ENCODE measurements at regions not wholly inside any gene's neighbourhood (a gene's known extent, or its start where the extent isn't known, plus 50 kb on each side); places are given as distances from the start of the nearest gene placed in this dataset.

DNA sequence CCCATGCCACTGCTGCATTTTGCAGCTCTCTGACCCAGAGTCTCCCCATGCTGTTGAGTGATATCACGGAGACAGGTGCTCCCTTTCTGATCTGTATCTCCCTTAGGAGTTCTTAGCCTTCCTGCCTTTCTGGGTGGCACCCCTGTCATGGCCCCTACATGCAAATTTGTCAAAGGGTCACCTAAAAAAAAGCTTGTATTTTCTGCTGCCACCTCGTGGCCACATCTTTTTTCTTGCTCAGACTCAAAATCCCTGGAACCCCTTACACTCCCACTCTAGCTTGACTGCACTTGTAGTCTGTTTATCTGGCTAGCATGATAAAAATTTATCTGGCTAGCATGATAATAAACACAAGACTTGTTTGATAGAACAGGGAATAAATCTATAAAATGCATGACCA is 809.1 kb downstream of the SORCS1 start:
- Histone ChIP-seq H3K4me1 (ENCODE audit: control insufficient read depth in 2 of 2, insufficient read depth in 2 of 2, low read length in 2 of 2) (no peaks in the 10 kb centered on the region), H3K27me3 (replicated peaks in 1 of 4; ENCODE audit: control extremely low read depth in 1 of 4, control insufficient read depth in 3 of 4, insufficient read depth in 4 of 4, low read length in 3 of 4) (no peaks in the 10 kb centered on the region), H3K36me3 (replicated peaks in 1 of 2; ENCODE audit: control extremely low read depth in 1 of 2, control insufficient read depth in 1 of 2, extremely low read depth in 1 of 2, insufficient read depth in 2 of 2, low read length in 1 of 2) (no peaks in the 10 kb centered on the region), H3K79me2 (ENCODE audit: control insufficient read depth, insufficient read depth, low read length) (no peaks in the 10 kb centered on the region), H4K20me1 (ENCODE audit: control insufficient read depth, insufficient read depth, low read length, poor library complexity, severe bottlenecking) (no peaks in the 10 kb centered on the region), H2AFZ (ENCODE audit: insufficient read depth, low read depth, low read length, poor library complexity, severe bottlenecking) (no peak overlapping the region), H3K27ac (ENCODE audit: low read length in 2 of 2) (no peak overlapping the region), H3K9me3 (ENCODE audit: control extremely low read depth in 1 of 3, control insufficient read depth in 2 of 3, insufficient read depth in 1 of 3, low read length in 2 of 3) (no peaks in the 10 kb centered on the region), H3K9ac (ENCODE audit: low read length) (no peak overlapping the region), H3K4me3 (ENCODE audit: control extremely low read depth in 1 of 5, extremely low read depth in 1 of 5, insufficient read depth in 1 of 5, low read depth in 2 of 5, low read length in 4 of 5) (no peak overlapping the region), H3K4me2 (replicated peaks; ENCODE audit: low read depth, low read length, poor library complexity, severe bottlenecking) (no peak overlapping the region)
- no peak for ATAC-seq (ENCODE audit: low read depth)
- no peaks in the 10 kb centered on the region for H3K4me1 Mint-ChIP-seq
- H3K4me3 Mint-ChIP-seq = no peak overlapping the region
- ChIA-PET CTCF (no interaction called here), POLR2A (no interaction called here)
- H3K27me3 Mint-ChIP-seq = no peaks in the 10 kb centered on the region
- no peaks in the 10 kb centered on the region for H3K9me3 Mint-ChIP-seq (ENCODE audit: insufficient read depth)
- no peak for DNase-seq
- WGBS (ENCODE audit: insufficient coverage) = 42% methylated on average over 2 of the region's 2 CpGs
- intact Hi-C loops (cut with micrococcal nuclease) = no loop called here
- H3K27ac Mint-ChIP-seq = no peak overlapping the region
- TF ChIP-seq, protein P1, sequence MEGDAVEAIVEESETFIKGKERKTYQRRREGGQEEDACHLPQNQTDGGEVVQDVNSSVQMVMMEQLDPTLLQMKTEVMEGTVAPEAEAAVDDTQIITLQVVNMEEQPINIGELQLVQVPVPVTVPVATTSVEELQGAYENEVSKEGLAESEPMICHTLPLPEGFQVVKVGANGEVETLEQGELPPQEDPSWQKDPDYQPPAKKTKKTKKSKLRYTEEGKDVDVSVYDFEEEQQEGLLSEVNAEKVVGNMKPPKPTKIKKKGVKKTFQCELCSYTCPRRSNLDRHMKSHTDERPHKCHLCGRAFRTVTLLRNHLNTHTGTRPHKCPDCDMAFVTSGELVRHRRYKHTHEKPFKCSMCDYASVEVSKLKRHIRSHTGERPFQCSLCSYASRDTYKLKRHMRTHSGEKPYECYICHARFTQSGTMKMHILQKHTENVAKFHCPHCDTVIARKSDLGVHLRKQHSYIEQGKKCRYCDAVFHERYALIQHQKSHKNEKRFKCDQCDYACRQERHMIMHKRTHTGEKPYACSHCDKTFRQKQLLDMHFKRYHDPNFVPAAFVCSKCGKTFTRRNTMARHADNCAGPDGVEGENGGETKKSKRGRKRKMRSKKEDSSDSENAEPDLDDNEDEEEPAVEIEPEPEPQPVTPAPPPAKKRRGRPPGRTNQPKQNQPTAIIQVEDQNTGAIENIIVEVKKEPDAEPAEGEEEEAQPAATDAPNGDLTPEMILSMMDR (IDR thresholded peaks at IDR 0.05) = no peak
- no peak for TF ChIP-seq EZH2 (IDR thresholded peaks at IDR 0.05; ENCODE audit: borderline replicate concordance, insufficient read depth, low read depth, low read length, poor library complexity, severe bottlenecking)

DNA sequence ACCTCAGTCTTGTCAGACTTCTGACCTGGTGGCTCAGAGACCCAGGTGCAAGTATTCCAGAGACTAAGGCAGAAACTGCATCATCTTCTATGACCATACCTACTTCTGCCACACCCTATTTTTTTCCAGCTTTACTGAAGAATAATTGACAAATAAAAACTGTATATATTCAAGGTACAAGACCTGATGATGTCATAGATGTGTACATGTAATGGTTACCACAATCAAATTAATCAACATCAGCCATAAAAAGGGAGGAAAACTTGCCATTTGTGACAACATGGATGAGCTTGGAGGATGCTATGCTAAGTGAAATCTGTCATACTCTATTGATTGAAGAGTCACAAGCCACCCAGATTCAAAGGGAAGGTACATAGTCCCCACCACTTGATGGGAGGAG is 815.6 kb downstream of the SORCS1 start:
- no peak overlapping the region for H3K27ac ChIP-seq (ENCODE audit: low read length in 2 of 2)
- no peak overlapping the region for H3K9ac ChIP-seq (ENCODE audit: low read length)
- TF ChIP-seq, protein P1 (IDR thresholded peaks at IDR 0.05) = no peak
- no peak for TF ChIP-seq EZH2 (IDR thresholded peaks at IDR 0.05; ENCODE audit: borderline replicate concordance, insufficient read depth, low read depth, low read length, poor library complexity, severe bottlenecking)
- no peak overlapping the region for H3K4me3 Mint-ChIP-seq
- no peaks in the 10 kb centered on the region for H3K27me3 ChIP-seq (replicated peaks in 1 of 4; ENCODE audit: control extremely low read depth in 1 of 4, control insufficient read depth in 3 of 4, insufficient read depth in 4 of 4, low read length in 3 of 4)
- intact Hi-C loops (cut with micrococcal nuclease) = no loop called here
- H3K4me1 Mint-ChIP-seq = no peaks in the 10 kb centered on the region
- no peak for DNase-seq
- ChIA-PET CTCF (no interaction called here), POLR2A (no interaction called here)
- no peak overlapping the region for H2AFZ ChIP-seq (ENCODE audit: insufficient read depth, low read depth, low read length, poor library complexity, severe bottlenecking)
- peaks cover 2% of the 10 kb centered on the region for H3K9me3 Mint-ChIP-seq (ENCODE audit: insufficient read depth)
- ATAC-seq (ENCODE audit: low read depth) = no peak
- no peaks in the 10 kb centered on the region for H3K9me3 ChIP-seq (ENCODE audit: control extremely low read depth in 1 of 3, control insufficient read depth in 2 of 3, insufficient read depth in 1 of 3, low read length in 2 of 3)
- H3K79me2 ChIP-seq (ENCODE audit: control insufficient read depth, insufficient read depth, low read length) = no peaks in the 10 kb centered on the region
- H3K4me3 ChIP-seq (ENCODE audit: control extremely low read depth in 1 of 5, extremely low read depth in 1 of 5, insufficient read depth in 1 of 5, low read depth in 2 of 5, low read length in 4 of 5) = no peak overlapping the region
- no peaks in the 10 kb centered on the region for H3K27me3 Mint-ChIP-seq
- no peak overlapping the region for H3K27ac Mint-ChIP-seq
- H3K36me3 ChIP-seq (replicated peaks in 1 of 2; ENCODE audit: control extremely low read depth in 1 of 2, control insufficient read depth in 1 of 2, extremely low read depth in 1 of 2, insufficient read depth in 2 of 2, low read length in 1 of 2) = no peaks in the 10 kb centered on the region
- H3K4me1 ChIP-seq (ENCODE audit: control insufficient read depth in 2 of 2, insufficient read depth in 2 of 2, low read length in 2 of 2) = no peaks in the 10 kb centered on the region
- H4K20me1 ChIP-seq (ENCODE audit: control insufficient read depth, insufficient read depth, low read length, poor library complexity, severe bottlenecking) = no peaks in the 10 kb centered on the region
- H3K4me2 ChIP-seq (replicated peaks; ENCODE audit: low read depth, low read length, poor library complexity, severe bottlenecking) = no peak overlapping the region

All from B cell (primary cell).